G401.6 (cell line): ENCODE measurements at regions not wholly inside any gene's neighbourhood (a gene's known extent, or its start where the extent isn't known, plus 50 kb on each side); places are given as distances from the start of the nearest gene placed in this dataset.
"Not testable (repeated sequence)": the region's sequence is repeated elsewhere in the genome, so short reads cannot be mapped to it uniquely, and the experiment has no call there.

ENCODE experiments used
- FAIRE-seq: peaks from 2 replicates; lab custom pipeline; 2012; peaks lifted over from hg19 to GRCh38; lab: Jason Lieb, UNC

DNA sequence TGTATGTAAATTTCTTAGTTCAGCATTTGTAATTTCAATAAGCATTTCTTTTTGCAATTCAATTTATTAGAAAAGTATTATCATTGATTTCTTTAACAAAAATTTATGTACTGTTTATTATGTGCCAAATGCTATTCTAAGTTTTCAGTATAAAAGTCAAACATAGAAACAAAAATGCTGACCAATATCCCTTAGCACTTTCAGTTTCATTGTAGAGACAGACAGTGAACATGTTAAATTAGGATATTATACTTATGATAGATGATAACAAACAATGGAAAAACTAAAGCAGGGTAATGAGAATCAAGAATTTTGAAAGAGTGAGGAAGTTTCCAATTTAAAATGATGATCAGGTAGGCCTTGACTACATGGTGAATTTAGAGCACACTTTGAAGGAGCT lies 1106.0 kb downstream of the TAF11L14 start:
- no peak for FAIRE-seq

DNA sequence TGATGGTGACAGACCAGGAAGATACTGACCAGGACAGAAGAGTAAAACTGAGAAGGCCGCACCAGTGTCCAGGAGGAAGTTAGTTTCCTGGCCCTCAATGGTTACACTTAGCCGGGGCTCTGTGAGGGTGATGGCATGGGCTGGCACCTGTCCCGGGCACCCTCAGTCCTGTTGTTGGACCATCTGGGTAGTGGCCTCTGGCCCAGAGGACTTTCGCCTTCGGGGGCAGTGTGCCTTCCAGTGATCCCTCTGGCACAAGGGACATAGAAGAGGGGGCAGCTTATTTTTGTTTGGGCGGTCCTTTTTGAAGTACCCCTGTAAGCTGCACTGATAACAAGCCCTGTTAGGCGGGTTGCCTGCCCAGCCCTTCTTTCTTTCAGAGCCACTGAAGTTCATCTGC lies 1108.6 kb downstream of the TAF11L14 start:
- FAIRE-seq, result no peak

GRCh38 chr5:18744441-18744840 lies 1110.2 kb downstream of the TAF11L14 start:
- FAIRE-seq, result no peak

DNA sequence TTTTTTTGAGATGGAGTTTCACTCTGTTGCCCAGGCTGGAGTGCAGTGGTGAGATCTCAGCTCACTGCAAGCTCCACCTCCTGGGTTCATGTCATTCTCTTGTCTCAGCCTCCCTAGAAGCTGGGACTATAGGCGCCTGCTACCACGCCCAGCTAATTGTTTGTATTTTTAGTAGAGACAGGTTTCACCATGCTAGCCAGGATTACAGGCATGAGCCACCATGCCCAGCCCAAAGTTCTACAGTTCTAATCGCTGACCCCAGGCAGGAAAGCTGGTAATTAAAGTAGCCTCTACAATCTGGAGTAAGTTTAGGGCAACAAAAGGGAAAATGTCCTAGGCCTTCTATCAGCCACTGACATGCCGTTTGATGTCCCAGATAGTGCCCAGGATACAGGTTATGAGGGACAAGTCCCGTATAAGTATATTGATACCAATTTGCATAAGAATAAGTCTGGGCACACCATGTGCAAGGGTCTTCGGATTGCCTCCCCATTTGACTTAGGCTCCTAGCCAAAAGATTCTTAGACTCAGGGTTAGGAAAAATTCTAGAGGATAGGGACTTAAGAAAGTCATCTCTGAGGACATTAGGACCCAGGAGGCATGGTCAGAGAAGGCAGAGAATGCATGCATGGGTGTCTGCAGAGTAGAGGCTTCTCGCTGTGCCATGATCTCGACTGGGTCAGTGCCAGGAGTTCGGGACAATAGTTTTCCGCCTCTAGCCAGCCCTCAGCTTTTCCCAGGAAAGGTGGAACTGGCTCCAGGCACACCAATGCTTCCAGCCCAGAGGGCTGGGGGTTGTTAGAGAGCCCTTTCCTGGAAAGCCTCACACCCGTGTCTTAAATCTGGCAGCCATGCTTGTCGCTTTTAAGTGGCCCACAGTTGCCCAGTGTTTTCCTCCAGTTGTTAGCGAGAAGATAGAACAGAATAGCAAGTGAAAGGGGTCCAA lies 1111.1 kb downstream of the TAF11L14 start:
- FAIRE-seq, result no peak

DNA sequence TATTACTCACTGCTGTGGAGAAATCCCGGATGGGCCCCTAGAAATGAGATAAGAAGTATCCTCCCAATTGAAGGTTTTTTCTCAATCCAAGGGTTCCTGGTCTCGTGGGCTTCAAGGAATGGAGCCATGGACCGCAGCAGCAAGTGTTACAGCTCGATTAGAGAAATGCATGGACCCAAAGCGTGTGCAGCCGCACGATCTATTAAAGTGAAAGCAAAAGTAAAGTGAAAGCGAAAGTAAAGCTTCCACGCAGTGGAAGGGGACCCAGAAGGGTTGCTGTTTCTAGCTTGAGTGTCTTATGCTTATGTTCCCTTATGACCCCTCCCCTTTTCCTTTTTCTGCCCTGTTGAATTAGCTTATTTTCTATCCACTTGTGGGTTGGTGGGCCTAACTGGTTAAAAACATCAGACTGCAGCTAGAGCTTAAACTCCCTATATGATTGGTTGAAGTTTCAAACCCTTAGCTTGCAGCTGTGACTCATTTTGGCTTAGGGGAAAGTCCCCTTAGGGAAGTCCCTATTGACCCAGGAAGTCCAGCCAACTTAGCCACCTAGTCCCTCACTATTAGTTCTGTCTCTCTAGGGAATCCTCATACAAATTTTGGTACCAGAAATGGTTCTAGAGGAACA lies 1111.8 kb downstream of the TAF11L14 start:
- no peak for FAIRE-seq

GRCh38 chr5:18749763-18750162 lies 1115.5 kb downstream of the TAF11L14 start:
- FAIRE-seq, result no peak

DNA sequence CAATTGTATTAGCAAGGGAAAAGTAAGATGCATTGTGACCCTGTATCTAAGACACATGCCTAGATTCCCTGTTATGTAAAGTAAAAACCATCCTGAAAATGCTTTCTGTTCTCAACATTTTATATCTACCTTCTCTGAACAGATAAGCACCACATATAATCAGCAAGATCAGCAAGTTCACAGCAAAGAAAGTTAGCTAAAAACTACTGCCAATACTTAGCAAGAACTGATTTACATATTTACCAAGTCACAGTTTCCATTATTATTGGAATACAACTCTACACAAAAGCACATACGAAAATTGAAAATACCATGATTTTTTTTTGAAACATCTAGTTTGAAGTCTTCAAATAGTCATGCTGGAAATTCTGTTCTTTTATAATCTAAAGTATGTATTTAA lies 1118.1 kb downstream of the TAF11L14 start:
- no peak for FAIRE-seq

- no peak for FAIRE-seq
Measured at GRCh38 chr5:18754201-18754600, 1119.9 kb downstream of the TAF11L14 start.

- no peak for FAIRE-seq
Measured at GRCh38 chr5:18761801-18762200, 1127.5 kb downstream of the TAF11L14 start.

DNA sequence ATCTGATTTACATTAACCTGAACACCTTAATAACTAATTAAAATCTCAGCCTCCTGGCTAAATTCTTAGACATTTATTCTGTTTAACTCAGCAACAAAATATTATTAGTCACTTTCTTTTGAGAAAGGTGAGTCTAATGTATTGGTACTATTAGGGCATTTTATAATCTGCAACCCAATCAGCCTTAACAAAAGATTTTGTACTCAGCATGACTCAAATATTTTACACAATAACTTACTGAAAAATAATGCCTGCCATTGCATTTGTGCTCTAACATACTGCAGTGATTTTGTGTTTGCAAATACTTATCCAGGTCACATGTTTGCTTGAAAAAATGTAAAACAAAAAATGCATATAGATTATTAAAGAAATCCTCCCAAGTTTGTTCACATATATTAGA lies 1129.9 kb downstream of the TAF11L14 start:
- no peak for FAIRE-seq

GRCh38 chr5:18765304-18765703 lies 1131.0 kb downstream of the TAF11L14 start:
- no peak for FAIRE-seq

DNA sequence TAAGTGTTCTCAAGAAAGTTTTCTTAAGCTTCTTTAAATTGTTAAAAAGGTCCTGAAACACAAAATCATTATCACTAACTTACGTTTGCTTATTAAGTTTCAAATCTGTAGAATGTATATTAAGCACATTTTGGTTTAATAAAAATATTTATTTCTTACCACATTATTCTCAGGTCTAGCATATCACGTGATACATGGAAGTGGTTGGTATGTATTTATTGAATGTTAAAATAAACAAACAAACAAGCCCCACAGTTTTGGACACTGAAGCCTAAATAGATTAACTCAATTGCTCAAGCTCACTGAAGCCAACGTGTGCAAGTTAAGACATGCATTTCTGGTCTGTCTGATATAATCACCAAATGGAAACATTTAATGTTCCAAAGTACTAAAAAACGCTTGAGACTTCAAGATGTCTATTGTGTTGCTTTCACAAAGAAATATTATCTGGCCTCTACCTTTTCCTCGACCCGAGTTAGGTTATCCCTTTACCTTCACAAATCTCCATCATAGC lies 1136.9 kb downstream of the TAF11L14 start:
- no peak for FAIRE-seq

GRCh38 chr5:18772475-18772874 lies 1138.2 kb downstream of the TAF11L14 start:
- no peak for FAIRE-seq

GRCh38 chr5:18778225-18778624 lies 1144.0 kb downstream of the TAF11L14 start:
- FAIRE-seq, result no peak

- no peak for FAIRE-seq
Measured at GRCh38 chr5:18789218-18789998, 1155.1 kb downstream of the TAF11L14 start.

DNA sequence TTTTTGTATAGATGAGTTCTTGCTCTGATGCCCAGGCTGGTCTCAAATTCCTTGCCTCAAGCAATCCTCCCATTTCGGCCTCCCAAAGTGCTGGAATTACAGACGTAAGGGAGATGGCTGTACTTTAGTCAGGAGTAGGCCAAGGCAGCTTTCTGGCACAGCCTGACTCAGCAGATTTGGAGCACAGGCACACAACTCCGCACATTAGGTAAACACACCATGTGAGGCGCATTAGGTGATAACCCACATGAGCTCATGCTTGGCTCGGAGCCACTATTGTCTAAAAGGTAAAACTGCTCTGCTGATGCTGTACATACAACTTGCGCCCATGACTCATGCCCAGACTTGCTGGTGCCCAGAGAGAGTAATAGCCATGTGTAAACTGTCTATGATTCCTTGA lies 1157.9 kb downstream of the TAF11L14 start:
- FAIRE-seq, result no peak

GRCh38 chr5:18797222-18797621 lies 1163.0 kb downstream of the TAF11L14 start:
- no peak for FAIRE-seq

- no peak for FAIRE-seq
Measured at GRCh38 chr5:18798058-18798457, 1163.8 kb downstream of the TAF11L14 start.

DNA sequence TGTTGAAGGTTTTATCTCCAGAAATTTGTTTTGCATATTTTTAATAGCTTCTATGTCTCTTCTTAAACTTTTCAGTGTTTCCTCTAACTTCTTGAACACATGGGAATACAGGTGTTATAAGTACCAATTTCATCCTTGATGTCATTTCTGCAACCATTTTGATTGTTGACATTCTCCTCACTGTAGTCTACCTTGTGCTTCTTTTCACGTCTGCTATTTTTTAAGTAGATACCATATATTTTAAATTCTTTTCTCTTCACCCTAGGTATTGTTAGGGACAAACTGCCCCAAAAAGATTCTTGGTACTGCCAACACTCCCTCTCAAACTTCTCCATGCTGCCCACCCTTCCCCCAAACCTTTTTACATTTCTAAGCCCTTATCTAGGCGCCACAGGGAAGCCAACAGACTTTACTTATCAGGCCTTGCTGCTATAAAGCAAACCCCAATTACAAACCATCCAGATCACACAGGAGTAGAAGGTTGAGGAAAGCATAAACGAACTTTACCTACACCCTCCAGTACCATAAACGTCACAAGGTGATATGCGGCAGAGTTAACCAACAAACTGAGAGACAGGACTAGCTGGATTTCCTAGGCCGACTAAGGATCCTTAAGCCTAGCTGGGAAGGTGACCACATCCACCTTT lies 1165.3 kb downstream of the TAF11L14 start:
- FAIRE-seq, result no peak

- no peak for FAIRE-seq
Measured at GRCh38 chr5:18800293-18801025, 1166.2 kb downstream of the TAF11L14 start.

GRCh38 chr5:18801413-18801812 lies 1167.2 kb downstream of the TAF11L14 start:
- FAIRE-seq, result not testable (repeated sequence)
